Osteoblast (primary cell): ENCODE measurements at regions not wholly inside any gene's neighbourhood (a gene's known extent, or its start where the extent isn't known, plus 50 kb on each side); places are given as distances from the start of the nearest gene placed in this dataset.

Experiments used
- DNase-seq: peaks from one replicate; pipeline ENCODE4 v3.0.0; 2011; ENCODE audit warnings: low spot score, mixed read lengths; ENCODE audit not compliant: insufficient read length; ENCODE audit errors: missing footprints
- H2AFZ ChIP-seq: 2 replicates; pipeline ENCODE4 v1.6.0; 2011; ENCODE audit warnings: mild to moderate bottlenecking, low read length
- H3K27ac ChIP-seq: 2 replicates; pipeline ENCODE4 v1.5.1; 2011; ENCODE audit warnings: mild to moderate bottlenecking, low read depth, low read length, moderate library complexity
- H3K27me3 ChIP-seq: 2 replicates; pipeline ENCODE4 v1.6.0; 2012; ENCODE audit warnings: mild to moderate bottlenecking, control low read depth, inconsistent platforms, low read length, moderate library complexity; ENCODE audit not compliant: insufficient read depth
- H3K36me3 ChIP-seq: 2 replicates; pipeline ENCODE4 v1.5.1; 2011; ENCODE audit warnings: mild to moderate bottlenecking, low read length, control low read depth, moderate library complexity; ENCODE audit not compliant: insufficient read depth
- H3K4me1 ChIP-seq: 2 replicates; pipeline ENCODE4 v1.5.1; 2011; ENCODE audit warnings: mild to moderate bottlenecking, low read length, control low read depth, moderate library complexity; ENCODE audit not compliant: insufficient read depth
- H3K4me2 ChIP-seq: 2 replicates; pipeline ENCODE4 v1.6.0; 2011; ENCODE audit warnings: mild to moderate bottlenecking, low read length; ENCODE audit not compliant: insufficient read depth
- H3K4me3 ChIP-seq: fragments of 200-600 bp; sonication (generic); 3 replicates; pipeline ENCODE4 v1.5.1; 2012; ENCODE audit warnings: mild to moderate bottlenecking, low read length, inconsistent platforms; ENCODE audit not compliant: insufficient read depth
- H3K79me2 ChIP-seq: 2 replicates; pipeline ENCODE4 v1.6.0; 2012; ENCODE audit warnings: mild to moderate bottlenecking, low read length, control low read depth, inconsistent platforms; ENCODE audit not compliant: insufficient read depth
- H3K9me3 ChIP-seq: 2 replicates; pipeline ENCODE4 v1.5.1; 2011; ENCODE audit warnings: low read depth, low read length, control low read depth
- H4K20me1 ChIP-seq: 2 replicates; pipeline ENCODE4 v1.6.0; 2012; ENCODE audit warnings: mild to moderate bottlenecking, low read length, control low read depth; ENCODE audit not compliant: insufficient read depth
- TF ChIP-seq, protein P1 (sequence below): IDR thresholded peaks from 2 replicates; pipeline ENCODE4 v1.5.1; 2011; ENCODE audit warnings: mild to moderate bottlenecking, low read depth, low read length, moderate library complexity; ENCODE audit errors: extremely low read depth

DNA sequence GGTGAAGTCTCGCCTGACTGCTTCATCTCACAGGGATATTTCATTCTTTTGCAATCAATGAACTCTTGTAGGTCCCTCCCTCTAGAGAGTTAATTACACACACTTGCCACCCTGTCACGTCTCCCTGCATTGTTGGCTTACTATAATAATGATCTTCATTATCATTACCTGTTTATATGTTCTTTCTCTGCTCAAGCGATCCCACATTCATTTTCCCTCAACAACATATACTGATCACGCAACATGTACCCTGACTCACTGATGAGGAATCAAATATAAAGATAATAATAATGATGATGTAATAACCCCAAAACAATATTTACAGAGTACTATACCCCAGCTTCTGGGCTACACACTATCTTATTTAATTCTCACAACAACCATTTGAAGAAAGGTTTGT is 88.5 kb downstream of the FEM1C start:
- Histone ChIP-seq H4K20me1 (no peaks in the 10 kb centered on the region), H3K4me3 (no peak overlapping the region), H3K79me2 (no peaks in the 10 kb centered on the region), H2AFZ (no peak overlapping the region), H3K36me3 (no peaks in the 10 kb centered on the region), H3K9me3 (no peaks in the 10 kb centered on the region), H3K27me3 (no peaks in the 10 kb centered on the region), H3K27ac (peak overlapping the region; percentile 41), H3K4me2 (no peak overlapping the region), H3K4me1 (peaks cover 66% of the 10 kb centered on the region)
- DNase-seq: no peak
- TF ChIP-seq, protein P1, sequence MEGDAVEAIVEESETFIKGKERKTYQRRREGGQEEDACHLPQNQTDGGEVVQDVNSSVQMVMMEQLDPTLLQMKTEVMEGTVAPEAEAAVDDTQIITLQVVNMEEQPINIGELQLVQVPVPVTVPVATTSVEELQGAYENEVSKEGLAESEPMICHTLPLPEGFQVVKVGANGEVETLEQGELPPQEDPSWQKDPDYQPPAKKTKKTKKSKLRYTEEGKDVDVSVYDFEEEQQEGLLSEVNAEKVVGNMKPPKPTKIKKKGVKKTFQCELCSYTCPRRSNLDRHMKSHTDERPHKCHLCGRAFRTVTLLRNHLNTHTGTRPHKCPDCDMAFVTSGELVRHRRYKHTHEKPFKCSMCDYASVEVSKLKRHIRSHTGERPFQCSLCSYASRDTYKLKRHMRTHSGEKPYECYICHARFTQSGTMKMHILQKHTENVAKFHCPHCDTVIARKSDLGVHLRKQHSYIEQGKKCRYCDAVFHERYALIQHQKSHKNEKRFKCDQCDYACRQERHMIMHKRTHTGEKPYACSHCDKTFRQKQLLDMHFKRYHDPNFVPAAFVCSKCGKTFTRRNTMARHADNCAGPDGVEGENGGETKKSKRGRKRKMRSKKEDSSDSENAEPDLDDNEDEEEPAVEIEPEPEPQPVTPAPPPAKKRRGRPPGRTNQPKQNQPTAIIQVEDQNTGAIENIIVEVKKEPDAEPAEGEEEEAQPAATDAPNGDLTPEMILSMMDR: no peak

GRCh38 chr5:115455301-115455707 is 89.3 kb downstream of the FEM1C start:
- no peaks in the 10 kb centered on the region for H3K36me3 ChIP-seq
- no peaks in the 10 kb centered on the region for H3K79me2 ChIP-seq
- no peaks in the 10 kb centered on the region for H4K20me1 ChIP-seq
- H3K27me3 ChIP-seq: no peaks in the 10 kb centered on the region
- DNase-seq: peak; percentile 44
- H3K9me3 ChIP-seq: no peaks in the 10 kb centered on the region
- H3K4me3 ChIP-seq: no peak overlapping the region
- TF ChIP-seq, protein P1: no peak
- H2AFZ ChIP-seq: peak overlapping the region; percentile 42
- peaks cover 66% of the 10 kb centered on the region for H3K4me1 ChIP-seq
- peak overlapping the region; percentile 41 for H3K27ac ChIP-seq
- peak overlapping the region; percentile 6 for H3K4me2 ChIP-seq

DNA sequence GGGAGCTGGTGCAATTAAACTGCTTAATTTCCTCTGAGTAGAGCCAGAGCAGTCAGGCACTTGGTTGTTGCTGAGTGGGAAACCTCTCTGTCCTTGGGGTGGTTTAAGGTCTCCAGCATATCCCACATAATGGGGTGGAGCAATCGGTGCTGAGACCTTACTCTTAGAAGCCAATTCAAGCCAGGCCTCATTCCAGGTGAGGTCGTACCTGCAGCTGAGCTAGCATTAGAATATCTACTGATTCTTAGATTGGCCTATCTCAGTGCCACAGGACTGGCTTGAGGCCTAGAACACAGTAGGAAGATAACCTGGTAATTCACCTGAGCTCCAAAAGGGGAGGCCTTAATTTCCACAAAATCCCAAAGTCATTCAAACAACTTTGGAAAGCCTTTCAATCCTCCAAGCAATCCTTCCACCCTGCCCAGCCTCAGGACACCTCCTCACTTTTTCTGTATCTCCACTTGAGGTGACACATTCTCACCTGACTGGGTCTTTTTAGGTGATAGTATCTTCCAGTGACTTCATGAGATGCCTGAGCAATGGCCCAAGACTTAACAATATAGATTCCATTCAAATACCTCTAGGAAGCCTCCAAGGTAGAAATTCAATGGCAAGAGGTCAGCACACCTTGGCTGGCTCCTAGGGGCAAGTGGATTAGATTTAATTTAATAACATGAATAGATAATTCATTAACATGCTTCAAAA is 91.0 kb downstream of the FEM1C start:
- H3K9me3 ChIP-seq: no peaks in the 10 kb centered on the region
- peak overlapping the region; percentile 85 for H3K27ac ChIP-seq
- no peak overlapping the region for H3K4me2 ChIP-seq

DNA sequence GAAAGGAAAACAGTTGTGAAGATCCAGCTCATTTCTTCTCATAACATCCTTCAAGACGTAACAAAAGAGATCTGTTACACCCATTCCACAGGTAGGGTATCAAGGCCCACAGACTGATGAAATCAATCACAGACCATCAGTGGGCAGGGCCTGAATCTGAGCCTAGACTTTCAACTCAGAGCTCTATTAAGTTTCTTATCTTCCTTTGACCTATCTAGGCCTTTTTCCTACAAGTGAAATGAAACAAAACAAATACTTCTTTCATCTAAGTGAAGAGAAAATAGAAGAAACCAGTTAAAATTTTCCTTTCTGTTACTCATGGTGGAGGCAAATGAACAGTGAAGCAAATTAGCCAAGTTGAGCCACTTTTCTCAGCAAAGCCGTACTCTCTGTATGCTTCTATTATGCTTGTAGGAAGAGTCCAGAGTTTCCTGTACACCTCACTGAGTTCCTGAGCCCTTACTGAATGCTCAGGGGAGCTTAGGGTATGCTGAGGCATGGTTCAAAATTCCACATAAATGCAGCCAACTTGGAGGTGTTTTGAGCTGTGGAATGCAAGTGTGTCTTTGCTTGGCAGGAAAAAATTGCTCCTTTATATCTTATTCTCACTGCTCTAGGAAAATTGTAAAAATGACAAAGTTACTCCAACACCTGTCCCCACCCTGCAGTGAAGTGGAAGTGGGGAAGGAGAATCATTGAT is 91.9 kb downstream of the FEM1C start:
- Histone ChIP-seq H3K27ac (peak overlapping the region; percentile 85), H3K4me1 (peaks cover 50% of the 10 kb centered on the region), H3K27me3 (no peaks in the 10 kb centered on the region), H4K20me1 (no peaks in the 10 kb centered on the region), H3K79me2 (no peaks in the 10 kb centered on the region), H3K4me3 (no peak overlapping the region), H2AFZ (no peak overlapping the region), H3K36me3 (no peaks in the 10 kb centered on the region), H3K9me3 (no peaks in the 10 kb centered on the region), H3K4me2 (no peak overlapping the region)
- no peak for DNase-seq
- TF ChIP-seq, protein P1: no peak

More for the DNA sequence above, 91.0 kb downstream of the FEM1C start:
- no peak overlapping the region for H3K4me3 ChIP-seq
- peaks cover 57% of the 10 kb centered on the region for H3K4me1 ChIP-seq
- no peaks in the 10 kb centered on the region for H3K36me3 ChIP-seq
- DNase-seq: no peak
- no peaks in the 10 kb centered on the region for H3K27me3 ChIP-seq
- no peaks in the 10 kb centered on the region for H3K79me2 ChIP-seq
- no peaks in the 10 kb centered on the region for H4K20me1 ChIP-seq
- TF ChIP-seq, protein P1: no peak
- no peak overlapping the region for H2AFZ ChIP-seq
